Common myeloid progenitor, CD34-positive (primary cell): ENCODE measurements at regions not wholly inside any gene's neighbourhood (a gene's known extent, or its start where the extent isn't known, plus 50 kb on each side); places are given as distances from the start of the nearest gene placed in this dataset.
"Not testable (repeated sequence)": the region's sequence is repeated elsewhere in the genome, so short reads cannot be mapped to it uniquely, and the experiment has no call there.

ENCODE experiments used
- CTCF ChIA-PET: fragments of 350-600 bp; sonication (Branson Sonifier 250); formaldehyde crosslinking; loops from one replicate; lab custom pipeline; 2021; ENCODE audit warnings: antibody characterized with exemption; lab: Charles Lee
- POLR2A ChIA-PET: fragments of 350-600 bp; sonication (Branson Sonifier 250); formaldehyde crosslinking; loops from one replicate; lab custom pipeline; 2021; ENCODE audit warnings: antibody characterized with exemption; lab: Charles Lee
- DNase-seq, 3 donors: peaks; one replicate each; pipeline versions ENCODE4 v3.0.0 to v3.0.0-alpha.2; 2013
- H3K27ac ChIP-seq, 2 experiments: 1 replicate in 1 of 2; 2 replicates in 1 of 2; pipeline ENCODE4 v1.7.0; 2013; ENCODE audit warnings: inconsistent platforms in 2 of 2, low read length in 2 of 2, mild to moderate bottlenecking in 2 of 2, low read depth in 1 of 2, moderate library complexity in 1 of 2; ENCODE audit not compliant: severe bottlenecking in 2 of 2, insufficient read depth in 1 of 2, poor library complexity in 1 of 2
- H3K27me3 ChIP-seq, 5 experiments: replicated peaks in 2 of 5; 1 replicate in 3 of 5; 2 replicates in 2 of 5; pipeline versions ENCODE4 v1.6.1 to v1.7.0; 2013; ENCODE audit warnings: low read length in 4 of 5, mild to moderate bottlenecking in 2 of 5, moderate library complexity in 2 of 5, inconsistent platforms in 1 of 5; ENCODE audit not compliant: insufficient read depth in 5 of 5, control insufficient read depth in 4 of 5
- H3K36me3 ChIP-seq, 4 experiments: 1 replicate in 2 of 4; 2 replicates in 2 of 4; pipeline versions ENCODE4 v1.6.1 to v1.7.0; 2013; ENCODE audit warnings: low read length in 3 of 4, control low read depth in 1 of 4, mild to moderate bottlenecking in 1 of 4; ENCODE audit not compliant: control insufficient read depth in 4 of 4, insufficient read depth in 4 of 4
- H3K4me1 ChIP-seq, 4 experiments: 1 replicate in 3 of 4; 2 replicates in 1 of 4; pipeline versions ENCODE4 v1.6.1 to v1.7.1; 2013; ENCODE audit warnings: low read length in 3 of 4, mild to moderate bottlenecking in 3 of 4, control low read depth in 1 of 4, inconsistent platforms in 1 of 4, moderate library complexity in 1 of 4; ENCODE audit not compliant: control insufficient read depth in 4 of 4, insufficient read depth in 4 of 4; ENCODE audit errors: control extremely low read depth in 1 of 4
- H3K4me3 ChIP-seq, 7 experiments: 1 replicate in 4 of 7; 2 replicates in 3 of 7; pipeline versions ENCODE4 v1.5.1 to v1.7.0; 2013; ENCODE audit warnings: mild to moderate bottlenecking in 7 of 7, low read length in 6 of 7, moderate library complexity in 6 of 7, inconsistent platforms in 2 of 7, low read depth in 2 of 7, control low read depth in 1 of 7; ENCODE audit not compliant: insufficient read depth in 4 of 7, control insufficient read depth in 1 of 7; ENCODE audit errors: extremely low read depth in 1 of 7
- H3K9me3 ChIP-seq, 5 experiments: 1 replicate in 4 of 5; 2 replicates in 1 of 5; pipeline versions ENCODE4 v1.6.1 to v1.7.1; 2013; ENCODE audit warnings: low read length in 4 of 5, mild to moderate bottlenecking in 2 of 5, inconsistent platforms in 1 of 5, low read depth in 1 of 5, moderate library complexity in 1 of 5; ENCODE audit not compliant: control insufficient read depth in 4 of 5, insufficient read depth in 2 of 5; ENCODE audit errors: control extremely low read depth in 1 of 5
- WGBS: methylation state at CpG from one replicate; pipeline ENCODE4 v1.1.5; 2013; ENCODE audit not compliant: insufficient coverage; 5-methylcytosine and 5-hydroxymethylcytosine counted together

DNA sequence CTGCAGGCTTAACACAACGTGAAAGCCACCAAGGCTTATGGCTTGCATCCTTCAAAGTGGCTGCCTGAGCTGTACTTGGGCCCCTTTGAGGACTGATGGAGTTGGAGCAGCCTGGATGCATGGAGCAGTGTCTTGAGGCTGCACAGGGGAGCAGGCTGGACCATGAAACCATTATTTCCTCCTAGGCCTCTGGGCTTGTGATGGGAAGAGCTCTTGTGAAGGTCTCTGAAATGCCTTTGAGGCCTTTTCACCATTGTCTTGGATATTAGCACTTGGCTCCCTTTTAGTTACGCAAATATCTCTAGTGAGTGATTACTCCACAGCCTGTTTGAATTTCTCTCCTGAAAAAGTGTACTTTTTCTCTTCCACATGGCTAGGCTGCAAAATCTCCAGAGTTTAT is 201.2 kb upstream of the NPY start:
- no peaks in the 10 kb centered on the region for H3K36me3 ChIP-seq
- no peaks in the 10 kb centered on the region for H3K4me1 ChIP-seq
- no peak for DNase-seq
- H3K27me3 ChIP-seq: peaks cover 0 to 3% (median 0%) of the 10 kb centered on the region in 5 experiments
- WGBS: 55% methylated on average over 1 of the region's 2 CpGs
- peaks cover 0 to 12% (median 4%) of the 10 kb centered on the region in 5 experiments for H3K9me3 ChIP-seq
- POLR2A ChIA-PET: no interaction called here
- no peak overlapping the region for H3K4me3 ChIP-seq
- no peak overlapping the region for H3K27ac ChIP-seq
- CTCF ChIA-PET: no interaction called here

DNA sequence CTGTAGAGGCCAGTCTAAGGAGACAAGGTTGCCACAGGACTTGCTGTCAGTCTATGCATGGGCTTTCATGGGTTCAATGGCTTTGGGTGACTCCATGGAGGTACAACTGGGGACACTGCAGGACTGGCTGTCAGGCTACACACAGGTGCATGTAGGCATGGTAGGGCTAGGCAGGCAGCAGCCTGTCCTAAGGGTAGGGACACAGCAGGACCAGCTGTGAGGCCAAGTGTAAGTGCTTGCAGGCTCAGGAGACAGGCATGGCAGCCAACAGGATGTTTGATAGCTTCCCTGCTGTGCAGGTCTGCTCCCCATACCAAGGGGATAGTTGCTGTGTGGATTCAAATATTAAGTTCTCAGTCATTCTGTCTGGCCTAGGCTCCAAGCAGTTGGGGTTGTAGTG is 181.0 kb upstream of the NPY start:
- no peaks in the 10 kb centered on the region for H3K27me3 ChIP-seq
- no peak overlapping the region for H3K27ac ChIP-seq
- ChIA-PET CTCF (no interaction called here), POLR2A (no interaction called here)
- peaks cover 0 to 12% (median 4%) of the 10 kb centered on the region in 5 experiments for H3K9me3 ChIP-seq
- no peak overlapping the region for H3K4me3 ChIP-seq
- no peak for DNase-seq
- H3K4me1 ChIP-seq: no peaks in the 10 kb centered on the region
- H3K36me3 ChIP-seq: no peaks in the 10 kb centered on the region

DNA sequence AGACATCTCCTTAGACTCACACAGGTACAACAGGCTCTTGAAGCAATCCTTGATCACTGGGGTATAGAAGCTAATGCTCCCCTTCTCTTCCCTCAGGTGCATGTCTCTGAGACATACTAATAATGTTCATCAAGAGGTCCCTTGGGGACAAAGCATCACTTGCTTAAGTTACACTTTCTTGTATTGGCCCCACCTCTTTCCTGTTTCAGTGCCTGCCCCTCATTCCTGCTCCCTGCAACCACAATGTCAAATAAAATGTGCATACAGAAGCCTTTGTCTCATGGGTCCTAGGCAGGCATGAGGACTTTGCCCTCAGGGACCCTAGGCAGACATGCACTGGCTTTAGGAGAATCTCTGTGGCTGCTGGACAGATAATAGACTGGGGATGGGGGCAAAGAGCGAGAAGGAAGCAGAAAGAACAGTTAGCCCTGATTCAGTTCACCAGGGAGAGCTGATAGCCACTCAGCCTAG is 175.0 kb upstream of the NPY start:
- H3K9me3 ChIP-seq: peaks cover 0 to 2% (median 0%) of the 10 kb centered on the region in 5 experiments
- 92% methylated on average over 1 of the region's 1 CpG for WGBS
- DNase-seq: no peak
- H3K4me1 ChIP-seq: no peaks in the 10 kb centered on the region
- H3K27ac ChIP-seq: no peak overlapping the region
- H3K4me3 ChIP-seq: no peak overlapping the region
- POLR2A ChIA-PET: no interaction called here
- CTCF ChIA-PET: no interaction called here
- no peaks in the 10 kb centered on the region for H3K36me3 ChIP-seq
- peaks cover 0 to 3% (median 2%) of the 10 kb centered on the region in 5 experiments for H3K27me3 ChIP-seq

DNA sequence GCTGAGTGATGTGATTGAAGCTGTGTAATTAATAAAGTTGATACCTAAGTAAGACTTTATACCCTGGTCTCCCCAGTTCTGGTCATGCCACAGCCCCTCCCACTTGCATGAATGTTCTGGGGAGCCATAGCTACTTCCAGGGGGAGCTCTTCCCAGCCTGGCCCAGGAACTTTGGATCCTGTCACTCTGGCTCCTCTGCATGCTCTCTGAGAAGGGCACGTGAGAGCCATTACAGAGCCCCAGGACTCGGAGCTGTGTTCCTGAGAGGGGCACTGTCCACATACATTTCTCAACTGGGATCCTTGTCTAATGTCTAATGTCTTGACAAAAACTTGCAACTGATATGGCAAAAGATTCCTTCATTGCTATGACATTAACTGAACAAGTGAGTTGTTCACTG is 173.9 kb upstream of the NPY start:
- Histone ChIP-seq H3K27ac (no peak overlapping the region), H3K36me3 (no peaks in the 10 kb centered on the region), H3K4me1 (no peaks in the 10 kb centered on the region), H3K9me3 (peaks cover 0 to 1% (median 0%) of the 10 kb centered on the region in 5 experiments), H3K4me3 (no peak overlapping the region), H3K27me3 (peaks cover 0 to 3% (median 3%) of the 10 kb centered on the region in 5 experiments)
- ChIA-PET POLR2A (no interaction called here), CTCF (no interaction called here)
- 100% methylated on average over 2 of the region's 2 CpGs for WGBS
- no peak for DNase-seq

DNA sequence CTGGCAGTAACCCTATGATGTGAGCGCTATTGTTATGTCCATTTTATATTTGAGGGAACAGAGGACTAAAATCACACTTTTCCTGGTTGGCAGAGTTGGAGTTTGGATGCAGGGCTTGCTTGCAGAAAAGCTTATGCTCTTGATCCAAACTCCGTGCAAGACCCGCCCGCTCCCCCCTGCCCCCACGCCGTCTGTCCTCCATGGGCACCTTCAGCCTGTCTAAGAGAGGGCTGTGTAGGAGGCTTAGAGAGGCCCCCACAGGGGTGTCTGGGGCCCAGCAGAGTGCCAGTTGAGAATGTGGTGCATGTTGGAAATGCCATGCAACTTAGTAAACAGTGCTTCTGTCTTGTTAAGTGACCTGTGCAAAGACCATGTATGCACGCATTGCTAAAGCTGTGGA is 170.5 kb upstream of the NPY start:
- Histone ChIP-seq H3K27me3 (peaks cover 3 to 9% (median 5%) of the 10 kb centered on the region in 5 experiments), H3K36me3 (no peaks in the 10 kb centered on the region), H3K9me3 (peaks cover 0 to 1% (median 0%) of the 10 kb centered on the region in 5 experiments), H3K27ac (no peak overlapping the region), H3K4me3 (no peak overlapping the region), H3K4me1 (no peaks in the 10 kb centered on the region)
- no peak for DNase-seq
- ChIA-PET POLR2A (no interaction called here), CTCF (no interaction called here)
- WGBS: 96% methylated on average over 7 of the region's 7 CpGs

DNA sequence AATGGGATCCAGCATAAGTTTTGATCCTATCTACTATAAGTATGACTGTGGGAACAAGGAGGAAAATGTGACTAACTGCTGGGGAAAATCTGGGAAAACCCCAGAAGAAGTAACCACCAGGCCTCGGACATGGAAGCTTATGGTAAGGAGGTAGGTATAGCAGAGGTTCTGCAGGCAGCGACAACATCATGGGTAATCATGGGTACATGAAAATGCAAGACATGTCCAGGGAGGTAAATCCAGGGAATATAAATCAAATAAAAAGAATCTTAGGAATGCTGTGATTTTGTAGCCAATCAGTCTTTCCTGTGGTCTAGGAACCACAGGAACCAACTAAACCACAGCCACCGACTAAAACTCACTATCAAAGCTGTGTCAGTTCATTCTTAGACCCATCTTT is 168.3 kb upstream of the NPY start:
- Histone ChIP-seq H3K27me3 (peaks cover 0 to 12% (median 5%) of the 10 kb centered on the region in 5 experiments), H3K4me1 (no peaks in the 10 kb centered on the region), H3K9me3 (peaks cover 0 to 1% (median 0%) of the 10 kb centered on the region in 5 experiments), H3K27ac (no peak overlapping the region), H3K4me3 (no peak overlapping the region), H3K36me3 (no peaks in the 10 kb centered on the region)
- ChIA-PET CTCF (no interaction called here), POLR2A (no interaction called here)
- WGBS: 100% methylated on average over 2 of the region's 3 CpGs
- no peak for DNase-seq

DNA sequence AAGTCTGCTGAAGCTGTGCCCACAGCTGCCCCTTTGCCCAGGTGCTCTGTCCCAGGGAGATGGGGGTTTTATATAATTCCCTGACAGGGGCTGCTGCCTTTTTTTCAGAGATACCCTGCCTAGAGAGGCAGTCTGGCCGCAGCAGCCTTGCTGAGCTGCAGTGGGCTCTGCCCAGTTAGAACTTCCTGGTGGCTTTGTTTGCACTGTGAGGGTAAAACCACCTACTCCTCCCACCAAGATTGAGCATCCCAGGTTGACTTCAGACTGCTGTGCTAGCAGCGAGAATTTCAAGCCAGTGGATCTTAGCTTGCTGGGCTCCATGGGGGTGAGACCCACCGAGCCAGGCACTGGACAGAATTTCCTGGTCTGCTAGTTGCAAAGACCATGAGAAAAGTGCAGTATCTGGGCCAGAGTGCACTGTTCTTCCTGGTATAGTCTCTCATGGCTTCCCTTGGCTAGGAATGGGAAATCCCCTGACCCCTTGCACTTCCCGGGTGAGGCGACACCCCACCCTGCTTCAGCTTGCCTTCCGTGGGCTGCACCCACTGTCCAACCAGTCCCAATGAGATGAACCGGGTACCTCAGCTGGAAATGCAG is 166.0 kb upstream of the NPY start:
- CTCF ChIA-PET, H3K9me3 ChIP-seq, H3K36me3 ChIP-seq, POLR2A ChIA-PET, DNase-seq, H3K4me1 ChIP-seq, H3K27ac ChIP-seq, H3K4me3 ChIP-seq: not testable (repeated sequence)
- H3K27me3 ChIP-seq: peaks cover 0 to 12% (median 4%) of the 10 kb centered on the region in 5 experiments
- 92% methylated on average over 5 of the region's 7 CpGs for WGBS
